ENCODE measurements at regions not wholly inside any gene's neighbourhood (a gene's known extent, or its start where the extent isn't known, plus 50 kb on each side); places are given as distances from the start of the nearest gene placed in this dataset.

DNA sequence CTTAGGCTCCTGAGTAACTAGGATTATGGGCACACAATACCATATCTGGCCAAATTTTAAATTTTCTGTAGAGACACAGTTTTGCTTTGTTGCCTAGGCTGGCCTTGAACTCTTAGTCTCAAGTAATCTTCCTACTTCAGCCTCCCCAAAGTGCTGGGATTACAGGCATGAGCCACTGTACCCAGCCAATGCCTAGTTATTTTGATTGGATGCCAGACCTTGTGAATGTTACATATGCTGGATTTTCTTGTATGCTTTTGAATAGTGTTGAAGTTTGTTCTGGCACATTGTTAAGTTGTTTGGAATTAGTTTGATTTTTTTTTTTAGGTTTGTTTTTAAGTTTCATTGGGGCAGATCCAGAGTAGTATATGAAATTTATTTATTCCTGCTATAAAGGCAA, 110.7 kb upstream of the ANO5 start:
- POLR2A ChIA-PET, result no interaction called here
- Mint-ChIP-seq H3K27ac (no peak overlapping the region), H3K27me3 (no peaks in the 10 kb centered on the region), H3K4me1 (ENCODE audit: low read depth) (no peaks in the 10 kb centered on the region), H3K4me3 (no peak overlapping the region), H3K9me3 (peaks cover 8% of the 10 kb centered on the region), H3K36me3 (ENCODE audit: low read depth) (no peaks in the 10 kb centered on the region)
- TF ChIP-seq, protein P1, sequence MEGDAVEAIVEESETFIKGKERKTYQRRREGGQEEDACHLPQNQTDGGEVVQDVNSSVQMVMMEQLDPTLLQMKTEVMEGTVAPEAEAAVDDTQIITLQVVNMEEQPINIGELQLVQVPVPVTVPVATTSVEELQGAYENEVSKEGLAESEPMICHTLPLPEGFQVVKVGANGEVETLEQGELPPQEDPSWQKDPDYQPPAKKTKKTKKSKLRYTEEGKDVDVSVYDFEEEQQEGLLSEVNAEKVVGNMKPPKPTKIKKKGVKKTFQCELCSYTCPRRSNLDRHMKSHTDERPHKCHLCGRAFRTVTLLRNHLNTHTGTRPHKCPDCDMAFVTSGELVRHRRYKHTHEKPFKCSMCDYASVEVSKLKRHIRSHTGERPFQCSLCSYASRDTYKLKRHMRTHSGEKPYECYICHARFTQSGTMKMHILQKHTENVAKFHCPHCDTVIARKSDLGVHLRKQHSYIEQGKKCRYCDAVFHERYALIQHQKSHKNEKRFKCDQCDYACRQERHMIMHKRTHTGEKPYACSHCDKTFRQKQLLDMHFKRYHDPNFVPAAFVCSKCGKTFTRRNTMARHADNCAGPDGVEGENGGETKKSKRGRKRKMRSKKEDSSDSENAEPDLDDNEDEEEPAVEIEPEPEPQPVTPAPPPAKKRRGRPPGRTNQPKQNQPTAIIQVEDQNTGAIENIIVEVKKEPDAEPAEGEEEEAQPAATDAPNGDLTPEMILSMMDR (IDR thresholded peaks at IDR 0.05), result no peak
- no peaks in the 10 kb centered on the region for H3K9me3 ChIP-seq (ENCODE audit: control insufficient read depth in 1 of 2, insufficient read depth in 1 of 2, low read length in 2 of 2)
- no peaks in the 10 kb centered on the region for H3K36me3 ChIP-seq (ENCODE audit: insufficient read depth, low read length)
- H3K4me1 ChIP-seq (ENCODE audit: insufficient read depth, low read length), result no peaks in the 10 kb centered on the region
- no peaks in the 10 kb centered on the region for H3K27me3 ChIP-seq (ENCODE audit: control insufficient read depth in 1 of 2, insufficient read depth in 2 of 2, low read length in 2 of 2)
- intact Hi-C loops (cut with DNase I, micrococcal nuclease), result no loop called here
- no peak overlapping the region for H3K4me3 ChIP-seq (ENCODE audit: low read length)
- ATAC-seq (ENCODE audit: poor library complexity), result no peak
- no peak for DNase-seq
- no peak overlapping the region for H3K27ac ChIP-seq (ENCODE audit: low read depth in 1 of 2, low read length in 2 of 2)
- CTCF ChIA-PET, result no interaction called here

DNA sequence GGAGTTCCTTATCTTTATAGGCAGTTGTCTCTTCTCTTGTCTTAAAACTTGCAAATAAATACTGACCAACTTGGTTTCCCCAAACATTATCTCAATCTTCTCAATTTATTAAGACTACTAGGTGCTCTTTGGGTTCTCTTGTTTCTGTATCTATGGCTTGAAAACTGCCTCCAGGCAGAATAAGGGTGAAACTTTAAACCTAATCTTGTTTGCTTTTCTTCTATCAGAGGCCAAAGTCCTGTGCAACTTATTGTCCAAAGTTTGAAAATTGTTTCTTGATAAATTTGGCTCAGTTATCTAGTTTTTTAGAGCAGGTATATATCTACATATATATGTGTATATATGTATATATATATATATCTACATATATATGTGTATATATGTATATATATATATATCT, 110.1 kb upstream of the ANO5 start:
- H3K27ac Mint-ChIP-seq, result no peak overlapping the region
- no peak for ATAC-seq (ENCODE audit: poor library complexity)

GRCh38 chr11:22084056-22084455, 108.8 kb upstream of the ANO5 start:
- H3K4me3 Mint-ChIP-seq, result no peak overlapping the region
- Histone ChIP-seq H3K27ac (ENCODE audit: low read depth in 1 of 2, low read length in 2 of 2) (no peak overlapping the region), H3K27me3 (ENCODE audit: control insufficient read depth in 1 of 2, insufficient read depth in 2 of 2, low read length in 2 of 2) (no peaks in the 10 kb centered on the region), H3K9me3 (ENCODE audit: control insufficient read depth in 1 of 2, insufficient read depth in 1 of 2, low read length in 2 of 2) (no peaks in the 10 kb centered on the region), H3K36me3 (ENCODE audit: insufficient read depth, low read length) (no peaks in the 10 kb centered on the region), H3K4me1 (ENCODE audit: insufficient read depth, low read length) (no peaks in the 10 kb centered on the region), H3K4me3 (ENCODE audit: low read length) (no peak overlapping the region)
- ChIA-PET CTCF (no interaction called here), POLR2A (no interaction called here)
- no peaks in the 10 kb centered on the region for H3K4me1 Mint-ChIP-seq (ENCODE audit: low read depth)
- no peak overlapping the region for H3K27ac Mint-ChIP-seq
- ATAC-seq (ENCODE audit: poor library complexity) (no peak), DNase-seq (no peak)
- TF ChIP-seq, protein P1 (IDR thresholded peaks at IDR 0.05), result no peak
- peaks cover 8% of the 10 kb centered on the region for H3K9me3 Mint-ChIP-seq
- no peaks in the 10 kb centered on the region for H3K27me3 Mint-ChIP-seq
- intact Hi-C loops (cut with DNase I, micrococcal nuclease), result no loop called here
- no peaks in the 10 kb centered on the region for H3K36me3 Mint-ChIP-seq (ENCODE audit: low read depth)

More for the DNA sequence above, 110.1 kb upstream of the ANO5 start:
- Mint-ChIP-seq H3K36me3 (ENCODE audit: low read depth) (no peaks in the 10 kb centered on the region), H3K27me3 (no peaks in the 10 kb centered on the region), H3K4me1 (ENCODE audit: low read depth) (no peaks in the 10 kb centered on the region), H3K9me3 (peaks cover 8% of the 10 kb centered on the region), H3K4me3 (no peak overlapping the region)
- H3K4me1 ChIP-seq (ENCODE audit: insufficient read depth, low read length), result no peaks in the 10 kb centered on the region
- no peak overlapping the region for H3K27ac ChIP-seq (ENCODE audit: low read depth in 1 of 2, low read length in 2 of 2)
- CTCF ChIA-PET, result no interaction called here
- no peaks in the 10 kb centered on the region for H3K36me3 ChIP-seq (ENCODE audit: insufficient read depth, low read length)
- TF ChIP-seq, protein P1 (IDR thresholded peaks at IDR 0.05), result no peak
- no peaks in the 10 kb centered on the region for H3K27me3 ChIP-seq (ENCODE audit: control insufficient read depth in 1 of 2, insufficient read depth in 2 of 2, low read length in 2 of 2)
- H3K9me3 ChIP-seq (ENCODE audit: control insufficient read depth in 1 of 2, insufficient read depth in 1 of 2, low read length in 2 of 2), result no peaks in the 10 kb centered on the region
- intact Hi-C loops (cut with DNase I, micrococcal nuclease), result no loop called here
- no peak for DNase-seq
- no peak overlapping the region for H3K4me3 ChIP-seq (ENCODE audit: low read length)
- POLR2A ChIA-PET, result no interaction called here

Data from CD4-positive, alpha-beta T cell (primary cell).